ENCODE measurements at regions not wholly inside any gene's neighbourhood (a gene's known extent, or its start where the extent isn't known, plus 50 kb on each side); places are given as distances from the start of the nearest gene placed in this dataset.

- TF ChIP-seq CTCF (IDR thresholded peaks at IDR 0.05) (no peak), POLR2AphosphoS5 (IDR thresholded peaks at IDR 0.05) (no peak), EP300 (IDR thresholded peaks at IDR 0.05) (no peak), POLR2A (IDR thresholded peaks at IDR 0.05) (no peak)
These were observed 62.0 kb upstream of the SRRM3 start for GRCh38 chr7:76139670-76140069.

All from sigmoid colon (tissue), 4 donors.